Muscle of leg (tissue), 3 donors: ENCODE measurements at regions not wholly inside any gene's neighbourhood (a gene's known extent, or its start where the extent isn't known, plus 50 kb on each side); places are given as distances from the start of the nearest gene placed in this dataset.
A peak's percentile ranks its signal among the peaks of the same experiment; 100 is the strongest.

Experiments used
- DNase-seq: peaks from one replicate; pipeline ENCODE4 v3.0.0; 2013
- H3K27ac ChIP-seq: one replicate; pipeline ENCODE4 v1.5.1; 2013; ENCODE audit warnings: mild to moderate bottlenecking, low read length, control low read depth
- H3K27me3 ChIP-seq: one replicate; pipeline ENCODE4 v1.6.1; 2013; ENCODE audit warnings: low read length; ENCODE audit not compliant: control insufficient read depth, insufficient read depth
- H3K36me3 ChIP-seq: one replicate; pipeline ENCODE4 v1.6.1; 2013; ENCODE audit warnings: low read length; ENCODE audit not compliant: control insufficient read depth, insufficient read depth
- H3K4me1 ChIP-seq: one replicate; pipeline ENCODE4 v1.6.1; 2013; ENCODE audit warnings: low read length; ENCODE audit not compliant: control insufficient read depth, insufficient read depth
- H3K4me3 ChIP-seq: one replicate; pipeline ENCODE4 v1.5.1; 2013; ENCODE audit warnings: low read length, control low read depth
- H3K9me3 ChIP-seq: replicated peaks from 2 replicates; pipeline ENCODE4 v1.6.1; 2013; ENCODE audit warnings: low read depth, low read length; ENCODE audit not compliant: control insufficient read depth
- WGBS: methylation state at CpG from one replicate; pipeline ENCODE4 v1.1.5; 2013; ENCODE audit warnings: missing lambda C conversion rate; ENCODE audit not compliant: insufficient coverage; 5-methylcytosine and 5-hydroxymethylcytosine counted together

- no peaks in the 10 kb centered on the region for H3K36me3 ChIP-seq
- no peaks in the 10 kb centered on the region for H3K4me1 ChIP-seq
- DNase-seq = no peak
- no peaks in the 10 kb centered on the region for H3K9me3 ChIP-seq
- H3K27me3 ChIP-seq = no peaks in the 10 kb centered on the region
- no CpG with 5 or more reads among the region's 1 CpG for WGBS
- no peak overlapping the region for H3K4me3 ChIP-seq
- H3K27ac ChIP-seq = no peak overlapping the region
Measured at GRCh38 chr11:104338186-104338585, 174.2 kb upstream of the PDGFD start.

DNA sequence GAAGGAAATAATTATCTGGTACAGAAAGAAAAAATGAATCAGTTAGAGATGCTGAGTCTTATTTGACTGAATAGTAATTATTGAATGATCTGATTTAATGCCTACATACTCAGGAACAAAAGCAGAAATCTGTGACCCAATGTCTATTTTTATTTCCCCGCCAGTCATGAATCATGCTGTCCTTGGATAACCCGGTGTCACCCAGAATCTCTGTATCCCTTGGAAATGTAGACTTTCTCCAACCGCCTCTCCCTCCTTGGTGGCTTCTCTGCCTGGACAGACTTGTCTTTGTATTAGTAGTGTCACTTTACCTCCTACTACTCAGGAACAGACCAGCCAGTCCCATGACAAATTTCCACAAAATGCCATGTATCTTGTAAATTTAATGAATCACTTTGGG lies 173.3 kb upstream of the PDGFD start:
- Histone ChIP-seq H3K4me3 (no peak overlapping the region), H3K36me3 (no peaks in the 10 kb centered on the region), H3K27ac (no peak overlapping the region), H3K27me3 (no peaks in the 10 kb centered on the region), H3K4me1 (no peaks in the 10 kb centered on the region), H3K9me3 (no peaks in the 10 kb centered on the region)
- no peak for DNase-seq
- 83% methylated on average over 2 of the region's 3 CpGs for WGBS

DNA sequence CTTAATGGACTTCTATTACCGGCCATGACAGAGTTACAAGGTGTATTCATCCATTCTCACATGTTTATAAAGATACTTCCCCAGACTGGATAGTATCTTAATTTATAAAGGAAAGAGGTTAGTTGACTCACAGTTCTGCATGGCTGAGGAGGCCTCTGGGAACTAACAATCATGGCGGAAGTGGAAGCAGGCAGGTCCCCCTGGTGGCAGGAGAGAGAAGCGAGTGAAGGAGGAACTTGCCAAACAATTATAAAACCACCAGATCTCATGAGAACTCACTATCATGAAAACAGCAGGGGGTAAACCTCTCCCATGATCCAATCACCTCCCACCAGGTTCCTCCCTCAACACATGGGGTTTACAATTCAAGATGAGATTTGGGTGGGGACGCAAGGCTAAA lies 170.0 kb upstream of the PDGFD start:
- H3K4me3 ChIP-seq = no peak overlapping the region
- H3K27me3 ChIP-seq = no peaks in the 10 kb centered on the region
- H3K36me3 ChIP-seq = no peaks in the 10 kb centered on the region
- DNase-seq = no peak
- WGBS = no CpG with 5 or more reads among the region's 4 CpGs
- no peaks in the 10 kb centered on the region for H3K4me1 ChIP-seq
- no peak overlapping the region for H3K27ac ChIP-seq
- H3K9me3 ChIP-seq = no peaks in the 10 kb centered on the region

GRCh38 chr11:104332110-104332509 lies 168.2 kb upstream of the PDGFD start:
- H3K4me1 ChIP-seq = no peaks in the 10 kb centered on the region
- H3K4me3 ChIP-seq = no peak overlapping the region
- no peaks in the 10 kb centered on the region for H3K9me3 ChIP-seq
- no peak for DNase-seq
- H3K27me3 ChIP-seq = no peaks in the 10 kb centered on the region
- WGBS = 53% methylated on average over 2 of the region's 4 CpGs
- no peaks in the 10 kb centered on the region for H3K36me3 ChIP-seq
- no peak overlapping the region for H3K27ac ChIP-seq

DNA sequence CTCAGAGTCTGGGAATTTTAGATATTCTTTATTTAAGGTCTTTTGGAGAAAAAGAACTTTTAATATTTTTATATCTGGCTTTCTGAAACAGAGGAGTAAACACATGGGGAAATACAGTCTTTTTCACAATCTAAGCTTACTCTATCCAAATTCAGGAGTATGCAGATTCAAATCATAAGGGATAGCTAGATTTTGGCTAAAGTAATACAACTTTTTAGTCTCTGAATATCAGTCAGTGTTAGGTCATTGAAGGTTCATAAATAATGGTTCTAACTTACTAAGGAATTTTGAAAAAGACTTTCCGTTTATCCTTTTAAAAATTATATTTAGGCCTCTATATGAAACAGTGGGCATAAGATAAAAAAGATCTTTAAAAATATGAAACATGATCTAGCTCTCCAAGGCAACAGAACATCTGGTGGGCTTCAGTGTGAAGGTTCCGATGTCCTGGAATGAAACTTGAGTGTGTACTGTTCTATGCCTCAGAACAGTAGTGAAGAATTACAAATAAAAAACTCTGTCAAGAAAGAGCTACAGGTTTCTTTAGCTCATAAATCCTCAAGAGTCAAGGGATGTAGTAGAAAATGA lies 165.2 kb upstream of the PDGFD start:
- DNase-seq = peak; percentile 79
- H3K27ac ChIP-seq = no peak overlapping the region

DNA sequence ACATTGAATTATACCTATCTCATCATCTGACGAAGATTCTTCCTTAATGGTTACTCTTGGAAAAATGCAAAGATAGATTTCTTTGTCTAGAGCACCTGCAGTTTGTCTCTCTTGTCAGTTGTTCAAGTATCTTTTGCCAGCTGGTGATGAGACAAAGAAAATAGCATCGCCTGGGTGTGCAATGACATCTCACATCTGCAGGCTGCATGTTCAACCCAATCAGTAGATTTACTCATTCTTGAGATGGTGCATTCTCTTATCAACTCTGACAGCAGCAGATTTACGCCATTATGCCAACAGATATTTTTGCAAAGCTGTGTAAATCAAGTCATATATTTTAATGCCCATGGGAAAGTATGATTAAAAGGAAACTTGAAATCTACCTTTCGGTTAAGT lies 164.6 kb upstream of the PDGFD start:
- Histone ChIP-seq H3K4me3 (no peak overlapping the region), H3K27me3 (no peaks in the 10 kb centered on the region), H3K36me3 (no peaks in the 10 kb centered on the region), H3K27ac (no peak overlapping the region), H3K9me3 (no peaks in the 10 kb centered on the region), H3K4me1 (no peaks in the 10 kb centered on the region)
- 80% methylated on average over 1 of the region's 4 CpGs for WGBS
- DNase-seq = peak; percentile 44

More for the DNA sequence above, 165.2 kb upstream of the PDGFD start:
- no CpG with 5 or more reads among the region's 2 CpGs for WGBS
- Histone ChIP-seq H3K9me3 (no peaks in the 10 kb centered on the region), H3K4me3 (no peak overlapping the region), H3K36me3 (no peaks in the 10 kb centered on the region), H3K4me1 (no peaks in the 10 kb centered on the region), H3K27me3 (no peaks in the 10 kb centered on the region)

- DNase-seq = peak; percentile 39
- 56% methylated on average over 5 of the region's 6 CpGs for WGBS
Measured at GRCh38 chr11:104327861-104328511, 164.0 kb upstream of the PDGFD start.

GRCh38 chr11:104325093-104325492 lies 161.1 kb upstream of the PDGFD start:
- Histone ChIP-seq H3K4me1 (no peaks in the 10 kb centered on the region), H3K4me3 (no peak overlapping the region), H3K9me3 (no peaks in the 10 kb centered on the region), H3K36me3 (no peaks in the 10 kb centered on the region), H3K27me3 (no peaks in the 10 kb centered on the region), H3K27ac (no peak overlapping the region)
- WGBS = no CpG with 5 or more reads among the region's 1 CpG
- DNase-seq = no peak

More at GRCh38 chr11:104327861-104328511, 164.0 kb upstream of the PDGFD start:
- Histone ChIP-seq H3K27me3 (no peaks in the 10 kb centered on the region), H3K36me3 (no peaks in the 10 kb centered on the region), H3K4me1 (no peaks in the 10 kb centered on the region), H3K4me3 (no peak overlapping the region), H3K27ac (no peak overlapping the region), H3K9me3 (no peaks in the 10 kb centered on the region)

- Histone ChIP-seq H3K36me3 (no peaks in the 10 kb centered on the region), H3K4me3 (no peak overlapping the region), H3K4me1 (no peaks in the 10 kb centered on the region), H3K9me3 (no peaks in the 10 kb centered on the region), H3K27ac (no peak overlapping the region), H3K27me3 (no peaks in the 10 kb centered on the region)
- DNase-seq = no peak
- WGBS = no CpG with 5 or more reads among the region's 1 CpG
Measured at GRCh38 chr11:104324276-104324675, 160.3 kb upstream of the PDGFD start.

- H3K4me1 ChIP-seq = no peaks in the 10 kb centered on the region
- no peak overlapping the region for H3K27ac ChIP-seq
- H3K36me3 ChIP-seq = no peaks in the 10 kb centered on the region
- H3K9me3 ChIP-seq = no peaks in the 10 kb centered on the region
- WGBS = 90% methylated on average over 1 of the region's 2 CpGs
- no peak for DNase-seq
- no peaks in the 10 kb centered on the region for H3K27me3 ChIP-seq
- H3K4me3 ChIP-seq = no peak overlapping the region
Measured at GRCh38 chr11:104323841-104324240, 159.9 kb upstream of the PDGFD start.
